ENCODE measurements at regions not wholly inside any gene's neighbourhood (a gene's known extent, or its start where the extent isn't known, plus 50 kb on each side); places are given as distances from the start of the nearest gene placed in this dataset.
"Not testable (repeated sequence)": the region's sequence is repeated elsewhere in the genome, so short reads cannot be mapped to it uniquely, and the experiment has no call there.

DNA sequence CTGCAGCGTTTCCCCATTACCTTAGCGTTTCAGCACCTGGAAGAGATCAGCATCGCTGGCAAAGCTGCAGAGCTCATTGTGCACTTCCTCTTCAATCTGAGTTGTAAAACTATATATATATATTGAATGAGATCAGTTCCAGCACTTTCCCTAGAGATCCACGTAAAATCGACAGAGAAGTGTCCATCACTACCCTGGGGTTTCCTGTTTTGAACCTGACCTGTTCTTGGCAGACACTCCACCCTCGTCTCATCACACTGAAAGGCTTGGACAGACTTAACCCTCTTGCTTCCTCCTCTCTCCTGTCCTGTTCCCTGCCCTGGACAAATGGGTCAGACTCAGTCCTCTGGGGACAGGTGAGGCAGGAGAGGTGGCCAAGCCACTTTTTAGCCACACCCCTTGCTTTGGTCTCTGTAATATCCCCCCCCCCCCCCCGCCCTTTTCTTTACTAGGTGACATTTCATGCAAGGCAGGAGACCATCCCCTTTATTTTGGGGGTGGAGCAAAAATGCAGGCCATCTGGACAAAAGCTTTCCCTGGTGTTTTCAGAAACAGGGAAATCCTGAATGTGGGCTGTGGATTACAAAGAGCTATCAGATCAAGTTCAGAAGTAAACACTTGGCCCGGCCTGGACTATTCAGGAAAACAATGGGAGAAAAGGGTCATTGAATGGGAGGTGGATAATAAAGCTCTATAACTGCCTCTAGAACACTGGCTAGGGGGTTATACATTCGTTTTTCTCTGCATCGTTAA lies 83.7 kb upstream of the KDM7A start:
- TF ChIP-seq, protein P1, sequence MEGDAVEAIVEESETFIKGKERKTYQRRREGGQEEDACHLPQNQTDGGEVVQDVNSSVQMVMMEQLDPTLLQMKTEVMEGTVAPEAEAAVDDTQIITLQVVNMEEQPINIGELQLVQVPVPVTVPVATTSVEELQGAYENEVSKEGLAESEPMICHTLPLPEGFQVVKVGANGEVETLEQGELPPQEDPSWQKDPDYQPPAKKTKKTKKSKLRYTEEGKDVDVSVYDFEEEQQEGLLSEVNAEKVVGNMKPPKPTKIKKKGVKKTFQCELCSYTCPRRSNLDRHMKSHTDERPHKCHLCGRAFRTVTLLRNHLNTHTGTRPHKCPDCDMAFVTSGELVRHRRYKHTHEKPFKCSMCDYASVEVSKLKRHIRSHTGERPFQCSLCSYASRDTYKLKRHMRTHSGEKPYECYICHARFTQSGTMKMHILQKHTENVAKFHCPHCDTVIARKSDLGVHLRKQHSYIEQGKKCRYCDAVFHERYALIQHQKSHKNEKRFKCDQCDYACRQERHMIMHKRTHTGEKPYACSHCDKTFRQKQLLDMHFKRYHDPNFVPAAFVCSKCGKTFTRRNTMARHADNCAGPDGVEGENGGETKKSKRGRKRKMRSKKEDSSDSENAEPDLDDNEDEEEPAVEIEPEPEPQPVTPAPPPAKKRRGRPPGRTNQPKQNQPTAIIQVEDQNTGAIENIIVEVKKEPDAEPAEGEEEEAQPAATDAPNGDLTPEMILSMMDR (IDR thresholded peaks at IDR 0.05; ENCODE audit: low read depth, low read length, missing control alignments), result no peak
- H3K4me3 ChIP-seq (ENCODE audit: low read depth, low read length), result no peak overlapping the region
- no peak for DNase-seq (ENCODE audit: low read depth)

DNA sequence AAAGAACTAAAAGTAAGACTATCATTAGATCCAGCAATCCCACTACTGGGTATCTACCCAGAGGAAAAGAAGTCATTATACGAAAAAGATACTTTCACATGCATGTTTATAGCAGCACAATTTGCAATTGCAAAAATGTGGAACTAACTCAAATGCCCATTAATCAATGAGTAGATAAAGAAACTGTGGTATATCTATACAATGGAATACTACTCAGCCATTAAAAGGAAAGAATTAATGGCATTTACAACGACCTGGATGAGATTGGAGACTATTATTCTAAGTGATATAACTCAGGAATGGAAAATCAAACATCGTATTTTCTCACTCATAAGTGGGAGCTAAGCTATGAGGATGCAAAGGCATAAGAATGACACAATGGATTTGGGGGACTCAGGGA lies 80.5 kb upstream of the KDM7A start:
- not testable (repeated sequence) for DNase-seq (ENCODE audit: low read depth); H3K4me3 ChIP-seq (ENCODE audit: low read depth, low read length)

DNA sequence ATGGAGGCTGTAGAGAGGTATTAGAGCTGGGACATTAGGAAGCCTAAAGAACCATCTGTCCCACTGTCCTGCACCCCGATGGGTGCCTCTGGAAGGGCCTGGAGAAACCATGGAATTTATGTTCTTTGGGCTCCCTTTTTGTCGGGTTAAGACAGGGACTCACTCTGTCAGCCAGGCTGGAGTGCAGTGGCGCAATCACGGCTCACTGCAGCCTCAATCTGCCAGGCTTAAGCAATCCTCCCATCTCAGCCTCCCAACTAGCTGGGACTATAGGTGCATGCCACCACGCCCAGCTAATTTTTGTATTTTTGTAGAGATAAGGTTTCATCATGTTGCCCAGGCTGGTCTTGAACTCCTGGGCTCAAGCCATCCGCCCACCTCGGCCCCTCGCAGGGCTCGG lies 78.2 kb upstream of the KDM7A start:
- not testable (repeated sequence) for H3K4me3 ChIP-seq (ENCODE audit: low read depth, low read length); DNase-seq (ENCODE audit: low read depth)

GRCh38 chr7:140249036-140249806 lies 72.4 kb upstream of the KDM7A start:
- no peak for DNase-seq (ENCODE audit: low read depth)

GRCh38 chr7:140247559-140247958 lies 70.8 kb upstream of the KDM7A start:
- no peak for DNase-seq (ENCODE audit: low read depth)
- TF ChIP-seq, protein P1 (IDR thresholded peaks at IDR 0.05; ENCODE audit: low read depth, low read length, missing control alignments), result no peak
- H3K4me3 ChIP-seq (ENCODE audit: low read depth, low read length), result no peak overlapping the region

More at GRCh38 chr7:140249036-140249806, 72.4 kb upstream of the KDM7A start:
- H3K4me3 ChIP-seq (ENCODE audit: low read depth, low read length), result no peak overlapping the region
- TF ChIP-seq, protein P1 (IDR thresholded peaks at IDR 0.05; ENCODE audit: low read depth, low read length, missing control alignments), result no peak

- no peak for DNase-seq (ENCODE audit: low read depth)
- no peak overlapping the region for H3K4me3 ChIP-seq (ENCODE audit: low read depth, low read length)
- TF ChIP-seq, protein P1 (IDR thresholded peaks at IDR 0.05; ENCODE audit: low read depth, low read length, missing control alignments), result no peak
Measured at GRCh38 chr7:140245611-140246105, 68.9 kb upstream of the KDM7A start.

DNA sequence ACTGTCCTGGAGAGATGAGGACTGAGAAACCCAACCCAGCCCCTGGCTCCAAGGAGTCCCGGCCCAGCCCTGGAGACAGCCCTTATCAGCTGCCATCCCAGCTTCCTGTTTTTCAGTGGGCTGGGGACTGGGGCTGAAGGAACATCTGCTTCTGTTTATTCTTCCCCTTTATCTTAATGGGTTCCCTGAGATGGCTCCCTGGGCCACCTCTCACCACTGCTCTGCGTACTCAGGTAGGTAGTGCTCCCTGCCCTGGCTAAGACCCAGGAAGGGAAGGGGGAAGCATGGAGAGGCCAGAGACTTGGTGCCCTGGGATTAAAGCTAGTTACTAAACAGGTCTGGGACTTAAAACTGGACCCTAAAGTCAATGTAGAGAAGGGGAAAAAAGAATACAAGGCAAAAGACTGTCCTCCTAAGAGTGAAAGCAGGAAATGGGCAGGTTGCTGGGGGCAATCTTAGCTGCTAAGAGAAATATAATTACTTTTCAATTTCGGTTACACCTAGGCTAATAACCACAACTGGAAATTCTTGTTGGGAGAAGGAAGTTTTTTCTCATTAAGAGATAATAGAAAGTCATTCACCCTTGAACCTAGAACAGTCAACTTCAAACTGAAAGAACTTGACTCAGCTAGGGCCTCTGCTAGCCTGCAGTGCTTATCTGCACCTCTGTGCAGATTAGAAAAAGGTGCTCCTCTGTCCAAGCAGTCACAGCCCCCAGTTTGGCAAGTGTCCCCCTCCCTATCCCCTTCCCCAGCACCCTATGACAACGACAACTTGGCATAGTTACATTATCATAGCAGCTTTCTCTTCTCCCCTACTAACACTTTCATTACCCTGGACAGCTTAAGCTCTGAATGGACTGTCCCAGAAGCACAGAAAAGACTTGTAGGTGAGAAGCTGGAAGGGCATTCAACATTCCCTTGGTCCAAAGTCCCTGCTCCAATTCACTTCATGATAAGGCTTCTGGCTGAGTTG lies 65.6 kb upstream of the KDM7A start:
- no peak overlapping the region for H3K4me3 ChIP-seq (ENCODE audit: low read depth, low read length)
- no peak for DNase-seq (ENCODE audit: low read depth)
- TF ChIP-seq, protein P1 (IDR thresholded peaks at IDR 0.05; ENCODE audit: low read depth, low read length, missing control alignments), result no peak
